NCI-H446 (cell line): ENCODE measurements at regions not wholly inside any gene's neighbourhood (a gene's known extent, or its start where the extent isn't known, plus 50 kb on each side); places are given as distances from the start of the nearest gene placed in this dataset.
"Not testable (repeated sequence)": the region's sequence is repeated elsewhere in the genome, so short reads cannot be mapped to it uniquely, and the experiment has no call there.

ENCODE experiments used
- DNase-seq, 2 experiments: peaks; one replicate each; lab custom pipeline; 2025; lab: John Stamatoyannopoulos, UW

DNA sequence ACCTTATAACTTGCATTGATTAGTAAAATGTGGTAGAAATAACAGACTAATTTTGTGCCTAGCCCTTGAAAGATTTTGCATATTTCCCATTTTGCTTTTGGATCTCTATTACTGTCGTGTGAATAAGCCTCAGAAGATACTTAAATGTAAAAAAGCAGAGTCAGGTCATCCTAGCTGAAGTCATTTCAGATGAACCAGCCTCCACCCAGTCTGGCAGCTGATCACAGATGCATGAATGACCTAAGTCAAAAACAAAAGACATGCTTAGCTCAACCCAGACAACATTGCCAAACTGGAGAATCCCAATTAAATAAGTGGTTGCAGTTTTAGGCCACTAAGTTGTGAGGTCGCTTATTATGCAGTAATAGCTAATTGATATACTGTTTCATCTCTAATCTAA is 349.9 kb downstream of the C12orf50 start:
- peak; percentile 37 to 73 for DNase-seq

- peak in 1 of 2 experiments; percentile 26 for DNase-seq
Observed at GRCh38 chr12:87678453-87678852, 350.7 kb downstream of the C12orf50 start.

DNA sequence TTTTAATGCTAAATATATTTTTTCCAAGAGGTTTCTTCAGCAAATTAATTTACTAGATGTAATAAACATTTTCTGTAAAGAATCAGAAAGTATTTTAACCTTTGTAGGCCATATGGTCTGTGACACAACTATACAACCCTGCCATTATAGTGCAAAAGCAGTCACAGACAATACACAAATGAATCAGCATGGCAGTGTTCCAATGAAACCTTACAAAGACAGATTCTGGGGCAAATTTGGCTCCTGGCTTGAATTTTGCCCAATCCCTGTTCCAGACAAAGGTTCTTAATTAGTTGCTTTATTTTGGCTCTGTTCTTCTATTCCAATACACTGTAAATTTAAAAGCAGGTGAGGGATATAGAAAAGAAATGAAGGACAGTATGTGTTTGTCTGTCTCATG is 352.5 kb downstream of the C12orf50 start:
- DNase-seq = peak; percentile 18 to 61

GRCh38 chr12:87671757-87672156 is 357.4 kb downstream of the C12orf50 start:
- no peak for DNase-seq

GRCh38 chr12:87670448-87670847 is 358.8 kb downstream of the C12orf50 start:
- no peak for DNase-seq

GRCh38 chr12:87667378-87667777 is 361.8 kb downstream of the C12orf50 start:
- peak in 1 of 2 experiments; percentile 16 for DNase-seq

- no peak for DNase-seq
Observed at GRCh38 chr12:87661786-87662377, 367.3 kb downstream of the C12orf50 start.

DNA sequence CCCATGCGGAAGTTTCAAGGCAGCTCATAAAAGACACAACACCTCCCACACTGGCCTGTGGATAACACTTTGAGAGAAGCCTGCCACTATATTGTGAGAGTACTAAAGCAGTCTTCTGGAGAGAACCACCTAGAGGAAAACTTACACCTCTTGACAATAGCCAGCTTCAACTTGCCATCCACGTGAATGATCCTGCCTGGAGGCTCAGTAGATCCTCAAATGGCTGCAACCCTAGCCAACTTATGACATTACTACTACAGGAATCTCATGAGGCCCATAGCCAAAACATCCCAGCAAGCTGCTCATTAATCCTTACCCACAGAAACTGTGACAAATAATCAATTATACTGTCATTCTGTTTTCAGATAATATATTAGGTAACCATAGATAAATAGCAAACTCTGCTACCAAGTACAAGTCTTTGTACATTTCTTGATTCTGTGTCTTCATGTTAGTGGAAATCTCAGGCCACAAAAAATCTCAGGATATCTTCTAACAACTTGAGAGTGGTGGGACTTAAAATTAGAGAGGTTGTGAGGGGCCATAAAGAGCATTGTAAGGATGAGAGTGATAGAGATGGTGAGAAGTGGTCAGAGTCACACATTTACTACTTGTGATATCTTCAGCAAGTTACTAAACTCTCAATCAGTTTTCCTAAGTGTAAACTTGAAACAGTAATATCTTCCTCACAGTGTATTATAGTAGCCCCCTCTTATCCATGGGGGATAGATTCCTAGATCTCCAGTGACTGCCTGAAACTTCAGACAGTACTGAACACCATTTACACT is 368.0 kb downstream of the C12orf50 start:
- no peak for DNase-seq

DNA sequence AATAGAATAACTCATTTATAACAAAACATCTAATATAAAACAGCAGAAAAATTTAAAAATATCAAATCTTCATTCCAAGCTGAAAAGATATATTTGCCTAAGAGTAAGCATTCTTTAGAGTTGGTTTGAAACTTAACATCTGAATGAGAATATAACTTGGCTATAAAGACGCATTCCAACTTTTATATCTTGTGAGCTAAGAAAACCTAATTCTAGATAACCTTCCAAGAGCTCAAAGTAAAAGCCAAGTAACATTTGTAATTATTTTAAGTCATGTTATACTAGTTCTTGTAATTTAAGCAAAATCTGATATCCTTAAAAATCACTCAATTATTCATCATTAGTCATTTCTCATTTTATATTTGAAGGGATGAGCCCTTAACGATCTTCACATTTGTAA is 368.9 kb downstream of the C12orf50 start:
- DNase-seq = no peak

- no peak for DNase-seq
Observed at GRCh38 chr12:87656311-87656710, 372.9 kb downstream of the C12orf50 start.

DNA sequence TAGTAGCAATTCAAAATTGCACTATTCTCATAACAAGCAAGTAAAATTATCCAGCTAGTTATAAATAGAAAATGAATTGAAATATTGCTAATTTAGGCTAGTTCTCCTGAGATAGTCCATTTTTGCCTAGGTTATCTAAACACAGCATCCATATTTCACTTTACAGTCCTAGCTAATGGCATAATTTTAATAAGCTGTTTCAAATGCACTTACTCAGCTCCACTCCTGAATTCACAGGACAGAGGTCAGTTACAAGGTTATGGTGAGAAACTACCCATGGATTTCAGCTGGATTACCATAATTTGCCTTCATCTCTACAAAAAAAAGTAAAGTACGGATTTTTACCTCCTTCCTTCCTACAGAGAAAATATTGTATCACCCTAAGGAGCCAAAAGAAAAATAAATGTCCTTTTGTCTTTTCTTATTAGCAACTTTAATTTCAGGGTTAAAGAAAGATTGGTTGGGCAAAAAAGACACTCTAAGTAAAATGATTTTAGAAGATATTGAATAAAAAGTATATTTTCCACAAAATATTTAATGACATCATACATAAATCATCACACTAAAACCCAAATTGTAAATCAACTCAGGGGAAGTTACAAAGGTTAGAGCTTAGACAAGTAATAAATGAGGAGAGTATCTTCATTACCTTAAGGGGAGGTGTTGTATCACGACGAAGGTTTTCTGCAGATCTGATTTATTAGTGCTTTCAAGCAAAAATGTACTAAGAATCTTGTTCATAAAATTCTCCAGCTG is 377.4 kb downstream of the C12orf50 start:
- DNase-seq = no peak

DNA sequence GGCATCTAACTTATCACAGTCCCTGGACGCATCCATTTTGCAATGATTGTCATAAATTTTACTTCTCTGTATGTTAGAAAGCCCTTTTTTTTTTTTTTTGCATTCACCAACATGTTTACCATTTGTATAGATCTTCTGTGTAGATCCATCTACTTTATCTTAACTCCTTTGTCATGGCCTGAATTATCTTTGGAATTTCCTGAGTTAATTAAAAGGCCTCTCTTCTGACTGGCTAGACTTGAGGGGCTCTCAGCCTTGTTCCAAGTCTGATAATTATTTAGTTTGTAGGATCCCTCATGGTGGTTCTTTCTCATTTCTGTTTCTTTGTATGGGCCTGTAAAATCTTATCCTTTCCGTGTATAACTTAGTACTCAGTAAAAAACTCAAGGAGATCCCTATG is 387.0 kb downstream of the C12orf50 start:
- DNase-seq = no peak

- no peak for DNase-seq
Observed at GRCh38 chr12:87618199-87618598, 411.0 kb downstream of the C12orf50 start.

GRCh38 chr12:87612996-87613395 is 416.2 kb downstream of the C12orf50 start:
- no peak for DNase-seq

DNA sequence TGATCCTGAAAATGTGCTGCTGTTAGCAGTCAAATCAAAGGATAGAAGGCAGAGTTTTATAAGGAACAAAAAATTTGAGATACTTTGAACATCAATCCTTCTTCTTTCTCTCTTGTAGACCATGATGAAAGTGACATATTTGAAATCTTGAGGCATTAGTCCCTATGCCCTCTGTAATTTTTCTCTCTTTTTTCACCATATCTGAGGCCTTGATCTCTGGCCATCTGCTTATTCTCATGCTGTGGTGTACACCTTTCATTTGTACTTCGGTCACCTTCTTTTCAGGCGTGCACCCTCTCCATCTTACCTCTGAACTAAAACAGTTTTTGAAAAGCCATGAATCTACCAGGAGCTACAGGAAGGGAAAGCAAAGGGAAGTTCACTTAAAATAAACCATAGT is 420.9 kb downstream of the C12orf50 start:
- DNase-seq = no peak

- DNase-seq = no peak
Observed at GRCh38 chr12:87603727-87604126, 425.5 kb downstream of the C12orf50 start.

DNA sequence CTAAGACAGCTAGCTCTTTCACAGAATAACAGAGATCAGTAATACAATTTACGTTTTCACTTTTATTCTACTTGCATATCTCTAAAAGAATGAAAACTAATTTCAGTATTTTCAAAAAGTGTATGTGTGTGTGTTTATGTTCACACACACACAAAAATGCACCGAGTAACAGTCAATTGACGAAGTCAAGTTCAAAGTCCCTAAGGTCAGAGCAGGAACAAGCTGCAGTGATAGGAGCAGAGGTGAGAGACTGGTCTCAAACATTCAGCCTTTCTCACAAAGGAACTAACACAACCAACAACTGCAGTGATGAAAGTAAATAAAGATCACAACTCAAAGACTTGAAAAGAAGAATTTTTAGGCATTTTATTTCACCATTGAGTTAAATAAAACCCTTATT is 429.7 kb downstream of the C12orf50 start:
- DNase-seq = no peak

GRCh38 chr12:87597114-87597513 is 432.1 kb downstream of the C12orf50 start:
- DNase-seq = no peak

GRCh38 chr12:87596636-87597035 is 432.6 kb downstream of the C12orf50 start:
- DNase-seq = no peak

- no peak for DNase-seq
Observed at GRCh38 chr12:87596134-87596533, 433.1 kb downstream of the C12orf50 start.

- no peak for DNase-seq
Observed at GRCh38 chr12:87585882-87586557, 443.2 kb downstream of the C12orf50 start.

- not testable (repeated sequence) for DNase-seq
Observed at GRCh38 chr12:87579091-87579490, 450.1 kb downstream of the C12orf50 start.
